ENCODE measurements at regions not wholly inside any gene's neighbourhood (a gene's known extent, or its start where the extent isn't known, plus 50 kb on each side); places are given as distances from the start of the nearest gene placed in this dataset.

- TF ChIP-seq CTCF (IDR thresholded peaks at IDR 0.05), result no peak
- no peak for TF ChIP-seq ZFX (IDR thresholded peaks at IDR 0.05; ENCODE audit: borderline replicate concordance)
Observed at GRCh38 chr1:58209575-58209974, 337.0 kb downstream of the OMA1 start.

Measured in 22Rv1 (cell line).